ENCODE measurements at regions not wholly inside any gene's neighbourhood (a gene's known extent, or its start where the extent isn't known, plus 50 kb on each side); places are given as distances from the start of the nearest gene placed in this dataset.
A peak's percentile ranks its signal among the peaks of the same experiment; 100 is the strongest.

GRCh38 chr9:117555964-117556629, 141.2 kb upstream of the ASTN2 start:
- peak overlapping the region; percentile 29 for H2AFZ ChIP-seq (ENCODE audit: low read depth, low read length, severe bottlenecking)
- no peaks in the 10 kb centered on the region for H3K9me3 ChIP-seq (ENCODE audit: insufficient read depth, low read length)
- no peak overlapping the region for H3K27ac ChIP-seq (ENCODE audit: low read depth, low read length)
- H3K9me2 ChIP-seq (replicated peaks; ENCODE audit: insufficient read depth, low read length) = no peaks in the 10 kb centered on the region
- no peaks in the 10 kb centered on the region for H4K20me1 ChIP-seq (ENCODE audit: low read depth, low read length)
- no peak overlapping the region for H3K9ac ChIP-seq (ENCODE audit: low read length)
- no peaks in the 10 kb centered on the region for H3K79me2 ChIP-seq (ENCODE audit: insufficient read depth, low read length)
- H3K36me3 ChIP-seq (ENCODE audit: low read length) = no peaks in the 10 kb centered on the region
- H3K4me3 ChIP-seq (ENCODE audit: insufficient read depth, low read length, poor library complexity, severe bottlenecking) = no peak overlapping the region
- TF ChIP-seq, protein P1, sequence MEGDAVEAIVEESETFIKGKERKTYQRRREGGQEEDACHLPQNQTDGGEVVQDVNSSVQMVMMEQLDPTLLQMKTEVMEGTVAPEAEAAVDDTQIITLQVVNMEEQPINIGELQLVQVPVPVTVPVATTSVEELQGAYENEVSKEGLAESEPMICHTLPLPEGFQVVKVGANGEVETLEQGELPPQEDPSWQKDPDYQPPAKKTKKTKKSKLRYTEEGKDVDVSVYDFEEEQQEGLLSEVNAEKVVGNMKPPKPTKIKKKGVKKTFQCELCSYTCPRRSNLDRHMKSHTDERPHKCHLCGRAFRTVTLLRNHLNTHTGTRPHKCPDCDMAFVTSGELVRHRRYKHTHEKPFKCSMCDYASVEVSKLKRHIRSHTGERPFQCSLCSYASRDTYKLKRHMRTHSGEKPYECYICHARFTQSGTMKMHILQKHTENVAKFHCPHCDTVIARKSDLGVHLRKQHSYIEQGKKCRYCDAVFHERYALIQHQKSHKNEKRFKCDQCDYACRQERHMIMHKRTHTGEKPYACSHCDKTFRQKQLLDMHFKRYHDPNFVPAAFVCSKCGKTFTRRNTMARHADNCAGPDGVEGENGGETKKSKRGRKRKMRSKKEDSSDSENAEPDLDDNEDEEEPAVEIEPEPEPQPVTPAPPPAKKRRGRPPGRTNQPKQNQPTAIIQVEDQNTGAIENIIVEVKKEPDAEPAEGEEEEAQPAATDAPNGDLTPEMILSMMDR (IDR thresholded peaks at IDR 0.05; ENCODE audit: insufficient read depth, low read length, poor library complexity, severe bottlenecking) = peak; percentile 70
- no peak for TF ChIP-seq EZH2phosphoT487 (conservative IDR thresholded peaks at IDR 0.05; ENCODE audit: low read length)
- H3K4me2 ChIP-seq (ENCODE audit: low read depth, low read length, poor library complexity, severe bottlenecking) = no peak overlapping the region
- no peaks in the 10 kb centered on the region for H3K27me3 ChIP-seq (ENCODE audit: low read length)
- no peaks in the 10 kb centered on the region for H3F3A ChIP-seq (ENCODE audit: insufficient read depth)

DNA sequence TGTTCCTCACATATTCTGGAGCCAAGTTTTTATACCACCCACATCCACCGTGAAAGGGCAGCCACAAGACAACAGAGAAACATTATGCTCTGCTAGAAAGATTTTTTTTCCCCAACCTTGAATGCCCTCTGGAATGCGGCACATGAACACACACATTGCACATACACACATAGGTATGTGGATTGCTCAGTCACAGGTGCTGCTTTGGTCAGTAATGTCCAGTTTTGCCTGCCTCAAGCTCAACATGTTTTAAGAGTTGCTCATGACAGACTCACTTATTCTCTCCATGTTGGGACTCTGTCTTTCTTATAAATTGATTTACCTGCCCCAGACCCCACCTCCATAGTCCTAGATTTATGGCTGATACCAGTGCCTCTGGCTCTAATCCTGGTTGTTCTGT, 138.0 kb upstream of the ASTN2 start:
- no peaks in the 10 kb centered on the region for H3K9me3 ChIP-seq (ENCODE audit: insufficient read depth, low read length)
- no peak for TF ChIP-seq EZH2phosphoT487 (conservative IDR thresholded peaks at IDR 0.05; ENCODE audit: low read length)
- TF ChIP-seq, protein P1 (IDR thresholded peaks at IDR 0.05; ENCODE audit: insufficient read depth, low read length, poor library complexity, severe bottlenecking) = no peak
- H4K20me1 ChIP-seq (ENCODE audit: low read depth, low read length) = no peaks in the 10 kb centered on the region
- H3K4me3 ChIP-seq (ENCODE audit: insufficient read depth, low read length, poor library complexity, severe bottlenecking) = no peak overlapping the region
- H3K36me3 ChIP-seq (ENCODE audit: low read length) = no peaks in the 10 kb centered on the region
- no peak overlapping the region for H3K9ac ChIP-seq (ENCODE audit: low read length)
- no peak overlapping the region for H3K27ac ChIP-seq (ENCODE audit: low read depth, low read length)
- no peak overlapping the region for H2AFZ ChIP-seq (ENCODE audit: low read depth, low read length, severe bottlenecking)
- no peaks in the 10 kb centered on the region for H3K27me3 ChIP-seq (ENCODE audit: low read length)
- H3K9me2 ChIP-seq (replicated peaks; ENCODE audit: insufficient read depth, low read length) = no peaks in the 10 kb centered on the region
- H3F3A ChIP-seq (ENCODE audit: insufficient read depth) = no peaks in the 10 kb centered on the region
- no peaks in the 10 kb centered on the region for H3K79me2 ChIP-seq (ENCODE audit: insufficient read depth, low read length)
- H3K4me2 ChIP-seq (ENCODE audit: low read depth, low read length, poor library complexity, severe bottlenecking) = no peak overlapping the region

GRCh38 chr9:117551171-117551570, 136.3 kb upstream of the ASTN2 start:
- no peak overlapping the region for H3K9ac ChIP-seq (ENCODE audit: low read length)
- no peak overlapping the region for H3K4me3 ChIP-seq (ENCODE audit: insufficient read depth, low read length, poor library complexity, severe bottlenecking)
- no peaks in the 10 kb centered on the region for H3K27me3 ChIP-seq (ENCODE audit: low read length)
- no peaks in the 10 kb centered on the region for H3K79me2 ChIP-seq (ENCODE audit: insufficient read depth, low read length)
- H3K4me2 ChIP-seq (ENCODE audit: low read depth, low read length, poor library complexity, severe bottlenecking) = no peak overlapping the region
- H2AFZ ChIP-seq (ENCODE audit: low read depth, low read length, severe bottlenecking) = no peak overlapping the region
- H3K9me2 ChIP-seq (replicated peaks; ENCODE audit: insufficient read depth, low read length) = no peaks in the 10 kb centered on the region
- H3K9me3 ChIP-seq (ENCODE audit: insufficient read depth, low read length) = no peaks in the 10 kb centered on the region
- TF ChIP-seq, protein P1 (IDR thresholded peaks at IDR 0.05; ENCODE audit: insufficient read depth, low read length, poor library complexity, severe bottlenecking) = no peak
- no peak for TF ChIP-seq EZH2phosphoT487 (conservative IDR thresholded peaks at IDR 0.05; ENCODE audit: low read length)
- no peaks in the 10 kb centered on the region for H3K36me3 ChIP-seq (ENCODE audit: low read length)
- no peak overlapping the region for H3K27ac ChIP-seq (ENCODE audit: low read depth, low read length)
- H3F3A ChIP-seq (ENCODE audit: insufficient read depth) = no peaks in the 10 kb centered on the region
- no peaks in the 10 kb centered on the region for H4K20me1 ChIP-seq (ENCODE audit: low read depth, low read length)
